HG02759 (cell line): ENCODE measurements at regions not wholly inside any gene's neighbourhood (a gene's known extent, or its start where the extent isn't known, plus 50 kb on each side); places are given as distances from the start of the nearest gene placed in this dataset.

ENCODE experiments used
- ATAC-seq: cut with Tn5 transposase; IDR thresholded peaks from one replicate; pipeline ENCODE4 v1.9.1; 2021; ENCODE audit warnings: mild to moderate bottlenecking, moderate library complexity; ENCODE audit not compliant: unreplicated experiment

DNA sequence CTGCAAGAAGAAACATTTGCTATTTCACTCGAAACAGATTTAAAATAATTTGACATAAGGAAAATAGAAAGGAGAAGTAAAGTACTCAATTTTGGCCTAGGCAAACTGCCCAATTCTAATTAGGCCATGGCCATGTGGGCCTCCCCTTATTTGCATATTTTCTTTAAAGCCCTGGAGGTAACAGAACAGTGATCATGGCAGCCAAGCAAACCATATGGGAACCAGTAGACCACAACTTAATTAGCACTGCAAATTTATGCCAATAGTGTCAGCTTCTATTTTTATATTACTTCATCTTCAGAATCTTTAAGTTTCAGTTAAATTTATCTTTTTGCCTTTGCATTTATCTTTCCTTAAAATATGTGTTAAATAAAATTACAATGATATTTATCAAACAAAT lies 63.3 kb upstream of the THSD7A start:
- ATAC-seq = no peak

DNA sequence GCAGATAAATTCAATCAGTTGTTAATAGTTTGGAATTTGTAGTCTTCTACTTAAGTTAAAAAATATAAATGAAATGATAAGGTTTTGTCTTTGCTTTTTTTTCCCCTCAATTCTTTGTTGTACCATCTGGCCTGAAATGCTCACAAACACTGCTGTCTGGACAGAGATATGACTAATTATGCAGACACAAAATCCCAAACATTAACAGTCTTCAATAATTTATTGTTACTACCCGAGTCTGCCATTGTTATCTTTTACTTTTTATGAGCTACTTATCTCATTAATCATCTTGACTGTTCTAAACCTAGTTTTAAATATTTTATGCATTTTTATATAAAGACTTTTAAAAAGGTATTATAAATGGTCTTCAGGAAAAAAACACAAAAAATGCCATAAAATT lies 64.7 kb upstream of the THSD7A start:
- no peak for ATAC-seq

DNA sequence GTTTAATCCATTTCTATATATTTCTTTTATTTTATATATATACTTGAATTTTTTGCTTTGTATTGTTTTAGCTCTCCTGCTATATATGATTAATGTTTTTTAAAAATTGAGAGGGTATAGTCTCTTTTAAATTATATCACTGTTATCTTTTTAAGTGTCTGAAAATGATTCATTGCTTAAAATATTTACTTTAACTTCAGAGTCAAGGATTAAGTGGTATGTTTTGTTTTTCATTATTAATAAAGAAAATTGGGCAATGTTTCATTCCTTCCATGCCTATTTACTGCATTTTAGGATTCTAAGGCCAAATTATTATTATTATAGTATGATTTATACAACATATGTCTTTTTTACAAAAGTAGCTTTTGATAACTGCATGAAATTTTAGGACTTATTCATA lies 67.2 kb upstream of the THSD7A start:
- no peak for ATAC-seq

DNA sequence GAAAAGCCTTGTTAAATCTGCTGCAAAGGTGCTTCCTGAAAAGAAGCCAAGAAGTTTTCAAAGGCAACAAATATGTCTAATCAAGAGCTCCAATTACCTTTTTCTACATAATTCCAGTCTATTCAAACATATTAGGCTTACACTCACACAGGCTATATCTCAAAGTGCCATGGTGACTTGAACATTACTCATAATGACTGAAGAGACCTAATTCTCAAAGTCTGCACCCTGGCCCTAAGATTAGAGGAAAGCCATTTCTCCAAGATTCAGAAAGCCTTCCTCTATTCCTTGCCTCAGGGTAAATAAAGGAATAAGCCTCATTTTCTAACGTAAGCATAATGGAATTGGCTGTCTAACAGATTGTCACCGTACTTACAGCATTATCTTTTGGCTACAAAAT lies 78.3 kb upstream of the THSD7A start:
- no peak for ATAC-seq

DNA sequence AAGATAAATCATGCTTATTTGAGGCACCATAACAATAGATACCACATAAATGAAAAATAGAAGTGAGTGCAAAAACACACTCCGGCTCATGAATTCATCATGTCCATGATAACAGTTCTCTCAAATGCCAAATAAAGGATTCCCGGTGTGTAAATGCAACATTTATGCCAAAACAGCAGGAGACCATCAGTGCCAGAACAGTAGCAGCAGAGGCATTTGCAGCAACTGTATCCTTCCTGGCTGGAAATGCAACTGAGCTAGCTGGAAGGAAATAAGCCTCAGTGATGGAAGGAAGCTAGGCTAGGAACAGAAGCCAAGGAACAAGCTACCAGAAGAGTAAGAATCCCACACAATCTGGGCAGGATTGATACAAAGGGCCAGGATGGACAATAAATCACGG lies 79.9 kb upstream of the THSD7A start:
- ATAC-seq = no peak

DNA sequence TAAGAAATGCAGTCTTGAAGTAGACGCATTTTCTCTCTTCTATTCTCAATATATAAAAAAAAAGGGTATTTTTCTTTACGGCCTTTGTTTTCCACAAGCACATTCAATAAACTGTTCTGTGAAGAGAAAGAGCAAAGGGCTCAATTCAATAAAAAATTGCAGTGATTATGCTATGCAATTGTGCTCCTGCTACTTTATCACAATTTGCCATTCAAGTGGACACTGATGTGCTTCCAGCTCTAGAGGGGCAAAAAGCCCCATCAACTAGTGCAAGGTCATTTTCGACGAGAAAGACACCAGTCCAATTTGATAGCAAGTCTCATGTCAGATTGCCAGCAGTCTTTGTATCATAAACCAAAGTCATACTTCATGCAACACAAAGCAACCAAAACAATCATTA lies 82.6 kb upstream of the THSD7A start:
- ATAC-seq = no peak

DNA sequence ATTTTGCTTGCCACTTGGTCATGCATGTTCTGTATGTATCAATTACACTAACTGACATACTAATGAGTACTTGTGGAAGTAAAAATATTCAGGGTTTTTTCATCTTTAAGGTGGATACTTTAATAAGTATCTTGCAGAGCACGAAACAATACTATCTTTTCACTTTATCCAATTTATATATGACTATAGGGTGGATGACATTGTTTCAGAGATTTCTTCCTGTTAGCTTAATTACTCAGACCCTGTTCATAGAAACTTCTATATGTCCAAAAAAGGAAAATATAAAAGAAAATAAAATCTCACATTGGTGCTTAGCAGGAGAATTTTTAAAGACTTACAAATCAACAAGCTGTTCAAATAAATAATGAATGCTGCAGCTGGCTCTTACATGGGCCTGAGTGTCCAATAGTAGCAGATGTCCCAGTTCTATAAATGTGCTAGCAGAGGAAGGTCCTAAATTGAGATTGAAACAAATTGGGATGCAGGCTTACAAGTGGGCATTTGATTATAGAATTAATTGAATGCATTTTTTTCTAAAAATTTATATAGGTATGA lies 91.5 kb upstream of the THSD7A start:
- ATAC-seq = no peak

DNA sequence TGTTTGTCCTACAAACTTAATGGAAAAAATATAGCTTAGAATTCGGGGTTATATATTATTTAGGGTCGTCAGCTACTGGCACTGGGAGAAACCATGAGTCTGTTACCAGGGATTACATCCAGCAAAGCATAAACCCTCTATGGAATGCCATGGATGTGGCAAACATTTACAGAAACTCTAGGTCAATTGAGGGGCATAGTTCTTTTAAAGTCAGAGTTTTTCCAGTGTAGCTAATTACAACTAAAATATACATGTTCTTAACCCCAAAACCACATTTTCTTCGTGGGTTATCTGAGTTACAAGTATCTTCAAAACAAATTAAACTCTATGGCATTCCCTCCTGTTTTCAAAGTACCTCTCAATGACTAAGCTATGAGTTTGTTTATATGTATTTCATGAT lies 99.3 kb upstream of the THSD7A start:
- ATAC-seq = no peak

DNA sequence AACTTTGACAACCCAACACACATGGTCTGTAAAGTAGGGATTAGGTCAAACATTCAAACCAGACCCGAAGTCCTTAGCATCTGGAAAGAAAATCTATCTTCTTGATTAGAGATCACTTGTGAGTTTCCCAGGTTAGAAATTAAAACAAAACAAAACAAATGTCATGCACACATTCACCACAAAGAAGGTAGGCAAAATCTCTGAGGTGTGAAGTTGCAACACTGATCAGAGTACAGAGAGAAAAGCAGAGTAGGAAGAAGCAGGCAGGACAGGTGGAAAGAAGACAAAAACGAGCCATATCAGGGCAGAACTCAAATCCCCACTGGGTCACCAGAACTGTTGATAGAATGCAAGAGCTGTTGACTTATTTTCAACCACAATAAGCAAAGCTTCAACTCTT lies 102.8 kb upstream of the THSD7A start:
- no peak for ATAC-seq

DNA sequence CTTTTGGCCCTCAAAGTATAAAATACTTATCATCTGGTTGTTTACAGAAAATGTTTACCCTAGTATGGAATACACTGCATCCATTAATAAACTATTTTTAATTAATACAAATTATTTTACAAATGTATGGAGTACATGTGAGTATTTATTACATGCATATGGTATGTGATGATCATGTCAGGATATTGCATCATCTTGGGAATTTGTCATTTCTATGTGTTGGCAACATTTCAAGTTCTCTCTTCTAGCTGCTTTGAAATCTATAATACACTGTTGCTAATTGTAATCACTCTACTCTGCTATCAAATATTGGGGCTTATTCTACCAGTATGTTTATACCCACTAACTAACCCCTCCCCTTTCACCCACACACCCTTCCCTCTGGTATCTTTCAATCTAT lies 103.9 kb upstream of the THSD7A start:
- no peak for ATAC-seq

DNA sequence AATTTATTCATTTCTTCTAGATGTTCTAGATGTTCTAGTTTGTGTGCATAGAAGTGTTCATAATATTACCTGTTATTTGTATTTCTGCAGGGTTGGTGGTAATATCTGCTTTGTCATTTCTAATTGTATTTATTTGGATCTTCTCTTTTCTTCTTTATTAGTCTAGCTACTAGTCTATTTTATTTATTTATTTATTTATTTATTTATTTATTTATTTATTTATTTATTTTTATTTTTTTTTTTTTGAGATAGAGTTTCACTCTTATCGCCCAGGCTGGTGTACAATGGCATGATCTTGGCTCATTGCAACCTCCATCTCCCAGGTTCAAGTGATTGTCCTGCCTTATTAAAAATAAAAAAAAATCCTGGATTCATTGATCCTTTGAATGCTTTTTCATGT lies 114.8 kb upstream of the THSD7A start:
- no peak for ATAC-seq

DNA sequence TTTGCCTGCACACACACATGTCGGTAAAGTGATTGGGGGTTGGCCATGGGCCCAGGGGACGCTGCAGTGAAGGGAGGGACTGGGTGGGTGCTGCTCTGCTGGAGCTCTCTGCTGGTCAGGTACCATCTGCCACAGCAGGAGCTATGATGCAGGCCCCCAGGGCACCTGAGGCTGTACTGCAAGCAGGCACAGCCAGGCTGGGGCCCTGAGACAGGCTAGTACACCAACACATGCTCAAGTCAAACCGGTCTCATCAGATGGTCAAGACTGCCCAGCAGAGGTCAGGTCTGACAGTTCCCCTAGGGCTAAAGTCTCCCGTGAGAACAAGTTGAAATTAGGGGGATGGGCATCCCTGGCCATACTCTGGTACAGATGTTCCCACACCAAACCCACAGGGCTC lies 118.3 kb upstream of the THSD7A start:
- ATAC-seq = no peak

DNA sequence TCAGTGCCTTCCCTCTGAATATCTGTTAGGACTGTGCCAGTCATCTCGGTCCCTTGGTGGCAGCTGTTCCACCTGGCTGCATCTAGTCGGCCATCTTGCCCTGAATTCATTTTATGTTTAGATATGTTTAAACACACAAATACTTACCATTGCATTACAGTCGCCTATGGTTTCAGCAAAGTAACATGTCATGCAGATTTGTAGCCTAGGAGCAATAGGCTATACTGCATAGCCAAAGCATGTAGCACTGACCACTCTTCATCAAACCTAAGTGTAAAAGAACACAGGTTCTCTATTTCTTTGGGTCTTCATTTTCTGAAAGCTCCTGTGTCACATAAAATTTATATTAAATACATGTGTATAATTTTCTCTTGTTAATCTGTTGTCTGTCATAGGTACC lies 118.9 kb upstream of the THSD7A start:
- ATAC-seq = no peak

DNA sequence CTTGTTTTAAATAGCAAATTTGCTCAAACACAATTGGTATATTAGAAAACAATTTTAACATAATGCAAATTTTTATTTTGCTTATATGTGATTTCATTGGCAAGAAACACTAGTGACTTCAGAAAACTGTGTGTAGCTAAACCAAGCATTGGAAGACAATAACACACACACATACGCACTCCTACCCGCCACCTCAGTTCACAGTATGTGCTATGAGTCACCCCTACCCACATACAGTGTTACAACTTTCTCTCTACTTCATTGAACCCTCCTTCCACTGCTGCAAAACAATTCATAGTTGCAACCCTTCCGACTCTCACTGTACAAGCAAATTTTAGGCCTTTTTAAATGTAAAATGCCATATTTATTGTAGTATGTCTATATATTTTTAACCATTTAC lies 119.9 kb upstream of the THSD7A start:
- ATAC-seq = no peak

DNA sequence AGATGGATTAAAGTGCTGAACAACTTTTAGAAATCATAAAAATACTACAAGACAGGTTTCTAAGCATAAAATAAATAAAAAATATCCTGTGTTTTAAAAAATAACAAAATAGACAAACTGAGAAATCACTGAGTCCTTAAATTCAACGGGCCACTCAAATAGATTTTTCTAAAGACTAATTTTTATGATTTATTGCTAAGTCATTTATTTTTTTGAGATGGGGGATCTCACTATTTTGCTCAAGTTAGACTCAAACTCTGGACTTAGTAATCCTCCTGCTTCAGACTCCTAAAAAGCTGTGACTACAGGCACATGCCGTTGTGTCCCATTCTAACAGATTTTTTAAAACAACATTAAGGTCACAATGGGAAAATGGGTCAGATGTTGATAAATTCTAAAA lies 121.0 kb upstream of the THSD7A start:
- ATAC-seq = no peak

DNA sequence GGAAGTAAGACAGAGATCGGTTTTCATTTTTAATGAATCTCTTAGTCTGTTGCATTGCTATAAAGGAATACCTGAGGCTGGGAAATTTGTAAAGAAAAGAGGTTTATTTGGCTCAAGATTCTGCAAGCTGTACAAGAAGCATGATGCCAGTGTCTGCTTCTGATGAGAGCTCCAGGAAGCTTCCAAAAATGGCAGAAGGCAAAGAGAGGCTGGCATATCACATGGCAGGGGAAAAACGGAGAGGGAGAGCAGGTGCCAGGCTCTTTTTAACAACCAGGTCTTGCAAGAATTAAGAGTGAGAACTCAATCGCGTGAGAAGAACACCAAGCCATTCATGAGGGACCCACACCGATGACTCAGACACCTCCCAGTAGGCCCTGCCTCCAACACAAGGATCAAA lies 125.0 kb upstream of the THSD7A start:
- ATAC-seq = no peak

DNA sequence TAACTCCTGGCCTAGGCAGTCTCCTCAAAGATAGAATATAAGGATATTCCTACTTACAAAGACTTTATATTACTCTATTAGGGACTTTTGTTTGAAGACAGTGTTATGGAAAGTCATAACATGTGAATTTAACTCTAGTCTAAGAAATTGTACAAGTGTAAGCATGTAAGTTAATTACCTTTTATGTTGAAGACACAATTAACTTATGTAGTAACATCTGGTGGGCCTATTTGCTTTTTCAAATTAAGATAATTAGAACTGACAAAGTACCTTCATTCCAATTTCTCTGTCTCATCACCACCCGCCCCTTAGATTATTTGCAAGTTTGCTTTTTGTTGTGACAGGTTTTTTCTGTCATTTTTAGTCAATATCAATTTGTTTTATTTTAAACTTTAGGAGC lies 126.0 kb upstream of the THSD7A start:
- ATAC-seq = no peak

DNA sequence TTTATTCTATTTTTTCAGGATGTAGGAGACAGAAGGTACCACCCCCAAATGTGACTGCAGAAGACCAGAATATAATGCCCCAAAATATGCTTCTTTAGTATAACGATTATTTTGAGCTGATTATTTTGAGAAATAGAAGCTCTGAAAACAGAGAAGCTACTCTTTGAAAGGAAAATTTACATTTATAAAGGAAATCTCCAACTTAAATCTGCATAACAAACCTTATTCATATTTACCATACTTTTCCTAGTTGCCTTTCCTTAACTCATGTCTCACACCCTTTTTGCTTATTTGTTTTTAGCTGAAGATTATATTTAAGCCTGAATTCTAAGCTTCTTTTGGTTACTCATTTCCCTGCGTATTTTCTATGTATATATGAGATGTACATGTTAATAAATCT lies 127.1 kb upstream of the THSD7A start:
- ATAC-seq = no peak

DNA sequence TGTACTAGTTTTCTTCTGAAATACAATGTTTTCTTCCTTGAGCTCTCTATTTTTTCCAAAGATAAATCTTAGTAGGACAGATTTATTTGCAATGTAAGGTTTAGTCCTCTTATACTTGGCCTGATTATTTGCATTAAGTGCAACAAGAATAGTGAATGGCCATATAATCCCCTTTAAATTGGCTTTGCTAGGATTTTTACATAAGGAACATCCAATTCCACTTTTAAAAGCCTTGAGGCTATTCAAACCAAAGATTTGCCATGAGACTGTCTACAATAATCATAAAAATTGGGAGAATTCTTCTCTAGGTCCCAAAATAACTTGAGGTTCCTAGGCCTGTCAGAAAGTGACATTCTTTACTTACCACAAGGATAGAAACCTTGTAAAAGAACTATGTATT lies 128.6 kb upstream of the THSD7A start:
- ATAC-seq = no peak

DNA sequence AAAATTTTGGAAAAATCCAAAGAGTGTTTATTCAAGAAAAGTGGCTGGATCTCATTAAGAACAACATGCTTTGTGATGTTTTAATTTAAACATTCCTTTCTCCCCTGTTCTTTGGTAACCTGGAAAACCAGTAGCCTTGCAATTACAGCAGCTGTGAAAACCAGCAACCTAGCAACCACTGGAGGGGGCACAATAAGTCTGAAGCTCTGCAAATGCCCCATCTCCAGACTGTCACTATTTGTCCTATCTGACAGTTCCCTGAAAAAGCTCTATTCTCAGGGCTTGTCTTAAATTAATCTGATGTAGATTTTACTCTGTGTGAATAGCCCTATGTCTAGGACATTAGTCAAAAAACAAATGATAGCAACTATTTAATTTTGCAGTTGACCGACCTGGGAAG lies 137.6 kb upstream of the THSD7A start:
- no peak for ATAC-seq

DNA sequence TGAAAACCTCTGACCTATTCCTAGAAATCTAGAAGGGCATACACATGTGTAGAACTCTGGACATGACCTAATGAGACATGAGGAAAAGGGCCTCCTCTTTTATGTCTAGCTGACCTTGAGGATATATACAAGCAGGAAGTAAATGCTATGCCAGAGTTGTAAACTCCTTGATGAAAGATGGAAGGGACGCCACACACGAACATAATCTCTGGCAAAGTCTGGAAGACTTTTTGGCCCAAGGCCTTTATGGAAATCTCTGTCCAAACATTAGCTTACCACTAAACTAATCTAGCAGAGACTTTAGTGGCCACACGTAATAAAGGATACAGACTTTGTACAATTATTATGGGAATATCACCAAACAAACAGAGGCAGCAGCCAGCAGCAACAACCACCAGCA lies 138.1 kb upstream of the THSD7A start:
- ATAC-seq = no peak

DNA sequence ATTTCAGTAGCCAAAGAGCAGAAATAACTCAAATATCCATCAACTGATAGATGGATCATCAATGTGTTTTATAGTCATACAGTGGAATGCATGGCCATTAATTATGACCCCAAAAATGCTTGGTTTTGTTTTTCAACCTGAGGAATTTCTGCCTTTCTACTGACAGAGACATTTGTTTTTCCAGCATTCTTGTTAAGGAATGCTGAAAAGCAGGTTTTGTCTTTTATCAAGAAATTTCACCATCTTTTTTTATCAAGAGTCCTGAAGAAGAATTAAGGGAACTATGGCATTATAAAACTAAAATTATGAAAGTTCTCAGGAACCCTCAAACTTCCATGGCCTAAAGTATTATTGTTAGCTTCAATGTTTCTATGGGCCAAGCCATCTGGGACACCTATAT lies 153.4 kb upstream of the THSD7A start:
- no peak for ATAC-seq

DNA sequence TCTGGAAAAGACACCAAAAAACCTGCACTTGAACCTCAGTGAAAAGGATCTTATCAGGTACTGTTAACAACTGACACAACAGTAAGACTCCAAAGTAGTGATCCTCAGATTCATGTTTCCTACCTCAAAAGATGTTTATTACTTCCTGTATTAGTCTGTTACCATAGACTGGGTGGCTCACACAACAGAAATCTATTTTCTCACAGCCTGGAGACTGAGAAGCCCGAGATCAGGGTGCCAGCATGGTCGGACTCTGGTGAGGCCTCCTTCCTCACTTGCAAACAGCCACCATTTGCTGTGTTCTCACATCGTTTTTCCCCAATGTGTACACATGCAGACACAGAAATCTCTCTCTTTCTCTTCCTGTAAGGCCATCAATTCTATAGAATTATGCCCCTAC lies 154.0 kb upstream of the THSD7A start:
- no peak for ATAC-seq

DNA sequence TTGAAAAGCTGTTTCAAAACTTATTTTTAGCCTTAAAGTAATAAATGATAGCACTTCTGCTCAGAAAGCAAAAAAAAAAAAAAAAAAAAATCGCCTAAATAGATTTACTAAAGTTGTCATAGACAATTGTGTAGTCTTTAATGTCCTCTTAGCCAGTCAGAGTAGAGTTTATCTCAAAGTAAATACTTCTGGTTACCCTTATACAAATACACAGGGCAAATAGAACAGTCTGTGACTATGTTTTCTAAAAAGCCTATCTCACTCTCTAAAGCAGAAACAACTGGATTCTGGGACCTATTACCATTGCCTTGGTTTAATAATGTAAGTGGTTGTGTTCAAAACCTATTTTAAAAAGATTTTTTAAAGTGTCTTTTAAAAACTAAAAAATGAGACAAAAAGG lies 156.2 kb upstream of the THSD7A start:
- ATAC-seq = no peak
